SK-N-MC (cell line): ENCODE measurements at regions not wholly inside any gene's neighbourhood (a gene's known extent, or its start where the extent isn't known, plus 50 kb on each side); places are given as distances from the start of the nearest gene placed in this dataset.

Experiments used
- EZH2 ChIP-seq: fragments of 200-600 bp; sonication (generic); IDR thresholded peaks from one replicate; pipeline ENCODE4 v1.6.1; 2017; ENCODE audit warnings: antibody characterized with exemption
- FOXP2 ChIP-seq: optimal IDR thresholded peaks from 2 replicates; pipeline ENCODE3; 2011; ENCODE audit warnings: mild to moderate bottlenecking, moderate library complexity; ENCODE audit not compliant: insufficient read depth; ENCODE audit errors: extremely low read length, control extremely low read depth
- POLR2AphosphoS5 ChIP-seq: IDR thresholded peaks from 2 replicates; pipeline ENCODE4 v1.6.1; 2012; ENCODE audit warnings: mild to moderate bottlenecking, low read depth, low read length, borderline replicate concordance

GRCh38 chr4:123600987-123601904, 204.7 kb downstream of the SPRY1 start:
- TF ChIP-seq POLR2AphosphoS5 (no peak), EZH2 (no peak), FOXP2 (no peak)
